Mesendoderm (in vitro differentiated cells): ENCODE measurements at regions not wholly inside any gene's neighbourhood (a gene's known extent, or its start where the extent isn't known, plus 50 kb on each side); places are given as distances from the start of the nearest gene placed in this dataset.

Experiments used
- DNase-seq: peaks from one replicate; pipeline ENCODE4 v3.0.0; 2013
- H2AK5ac ChIP-seq: 2 replicates; pipeline ENCODE4 v1.6.1; 2013; ENCODE audit warnings: low read length, inconsistent platforms
- H2BK120ac ChIP-seq: 2 replicates; pipeline ENCODE4 v1.6.1; 2013; ENCODE audit warnings: low read depth, mild to moderate bottlenecking, low read length, moderate library complexity, mixed read lengths
- H2BK15ac ChIP-seq: replicated peaks from 2 replicates; pipeline ENCODE4 v1.6.1; 2013; ENCODE audit warnings: low read depth, mild to moderate bottlenecking, moderate library complexity
- H2BK5ac ChIP-seq: 2 replicates; pipeline ENCODE4 v1.6.1; 2013; ENCODE audit warnings: low read length, inconsistent platforms
- H3K18ac ChIP-seq: 2 replicates; pipeline ENCODE4 v1.6.1; 2013; ENCODE audit warnings: mild to moderate bottlenecking, low read length, mixed read lengths
- H3K23ac ChIP-seq: one replicate; pipeline ENCODE4 v1.6.1; 2013; ENCODE audit warnings: low read length
- H3K27ac ChIP-seq: 2 replicates; pipeline ENCODE4 v1.5.1; 2013; ENCODE audit warnings: low read depth, mild to moderate bottlenecking, inconsistent platforms, low read length, moderate library complexity
- H3K27me3 ChIP-seq: 2 replicates; pipeline ENCODE4 v1.6.1; 2013; ENCODE audit warnings: low read length, control low read depth, mild to moderate bottlenecking, inconsistent platforms; ENCODE audit not compliant: insufficient read depth, poor library complexity
- H3K36me3 ChIP-seq: 2 replicates; pipeline ENCODE4 v1.6.1; 2013; ENCODE audit warnings: low read length, inconsistent platforms; ENCODE audit not compliant: control insufficient read depth, insufficient read depth
- H3K4ac ChIP-seq: one replicate; pipeline ENCODE4 v1.6.1; 2013; ENCODE audit warnings: low read depth, mild to moderate bottlenecking, low read length, moderate library complexity
- H3K4me1 ChIP-seq: 2 replicates; pipeline ENCODE4 v1.6.1; 2013; ENCODE audit warnings: low read depth, low read length, inconsistent platforms; ENCODE audit not compliant: control insufficient read depth
- H3K4me2 ChIP-seq: 2 replicates; pipeline ENCODE4 v1.6.1; 2013; ENCODE audit warnings: low read length
- H3K4me3 ChIP-seq: 2 replicates; pipeline ENCODE4 v1.5.1; 2013; ENCODE audit warnings: mild to moderate bottlenecking, low read length
- H3K56ac ChIP-seq: one replicate; pipeline ENCODE4 v1.6.1; 2013; ENCODE audit warnings: low read length
- H3K79me1 ChIP-seq: 2 replicates; pipeline ENCODE4 v1.6.1; 2013; ENCODE audit warnings: low read length, inconsistent platforms
- H3K79me2 ChIP-seq: 2 replicates; pipeline ENCODE4 v1.6.1; 2013; ENCODE audit warnings: mild to moderate bottlenecking, low read length; ENCODE audit not compliant: control insufficient read depth, insufficient read depth
- H3K9ac ChIP-seq: 2 replicates; pipeline ENCODE4 v1.6.1; 2013; ENCODE audit warnings: low read length, inconsistent platforms
- H4K5ac ChIP-seq: one replicate; pipeline ENCODE4 v1.6.1; 2013; ENCODE audit warnings: low read length
- H4K8ac ChIP-seq: one replicate; pipeline ENCODE4 v1.6.1; 2013; ENCODE audit warnings: low read depth, mild to moderate bottlenecking, control low read depth, low read length, moderate library complexity
- whole genome bisulfite sequencing: extraction: QIAGEN DNeasy Blood & Tissue Kit; methylation state at CpG from one replicate; pipeline ENCODE4 v1.1.7; 2013; ENCODE audit warnings: low lambda C conversion rate, missing lambda C conversion rate; ENCODE audit not compliant: insufficient coverage; ENCODE audit errors: extremely low coverage; 5-methylcytosine and 5-hydroxymethylcytosine counted together

DNA sequence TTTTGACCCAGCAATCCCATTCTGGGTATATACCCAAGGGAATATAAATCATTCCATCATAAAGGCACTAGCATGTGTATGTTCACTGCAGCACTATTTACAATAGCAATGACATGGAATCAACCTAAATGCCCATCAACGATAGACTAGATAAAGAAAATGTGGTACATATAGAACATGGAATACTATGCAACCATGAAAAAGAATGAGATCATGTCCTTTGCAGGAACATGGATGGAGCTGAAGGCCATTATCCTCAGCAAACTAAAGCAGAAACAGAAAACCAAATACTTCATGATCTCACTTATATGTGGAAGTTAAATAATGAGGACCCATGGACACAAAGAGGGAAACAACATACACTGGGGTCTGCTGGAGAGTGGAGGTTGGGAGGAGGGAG, 58.0 kb upstream of the STARD3NL start:
- no peak overlapping the region for H3K23ac ChIP-seq
- no peak overlapping the region for H2AK5ac ChIP-seq
- H2BK120ac ChIP-seq, result no peak overlapping the region
- no peaks in the 10 kb centered on the region for H3K36me3 ChIP-seq
- no peaks in the 10 kb centered on the region for H3K79me2 ChIP-seq
- no CpG with 5 or more reads among the region's 1 CpG for WGBS
- no peak overlapping the region for H3K56ac ChIP-seq
- no peaks in the 10 kb centered on the region for H3K79me1 ChIP-seq
- H3K4me1 ChIP-seq, result no peaks in the 10 kb centered on the region
- H4K8ac ChIP-seq, result no peak overlapping the region
- H2BK5ac ChIP-seq, result no peak overlapping the region
- H3K4ac ChIP-seq, result no peak overlapping the region
- no peak for DNase-seq
- no peak overlapping the region for H3K4me2 ChIP-seq
- no peak overlapping the region for H3K4me3 ChIP-seq
- H4K5ac ChIP-seq, result no peak overlapping the region
- no peak overlapping the region for H3K18ac ChIP-seq
- no peak overlapping the region for H2BK15ac ChIP-seq
- no peak overlapping the region for H3K27ac ChIP-seq
- H3K27me3 ChIP-seq, result no peaks in the 10 kb centered on the region
- no peak overlapping the region for H3K9ac ChIP-seq

DNA sequence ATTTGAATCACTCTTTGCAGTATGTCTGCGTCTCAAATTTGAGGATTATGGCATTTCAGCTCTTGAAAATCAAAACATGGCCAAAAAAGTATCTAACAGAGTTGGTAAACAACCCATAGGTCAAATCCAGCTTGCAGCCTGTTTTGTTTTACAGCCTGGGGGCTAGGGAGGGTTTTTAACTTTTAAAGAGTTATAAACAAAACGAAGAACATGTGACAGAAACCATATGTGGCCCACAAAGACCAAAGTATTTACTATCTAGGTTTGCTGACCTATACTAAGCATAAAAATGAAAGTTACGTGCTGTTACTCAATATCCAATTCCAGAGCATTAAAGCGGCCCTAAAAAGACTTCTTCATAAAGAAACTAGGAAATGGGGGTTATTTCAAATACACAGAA, 55.5 kb upstream of the STARD3NL start:
- Histone ChIP-seq H3K9ac (no peak overlapping the region), H2BK15ac (no peak overlapping the region), H4K8ac (no peak overlapping the region), H2BK120ac (no peak overlapping the region), H3K27ac (no peak overlapping the region), H3K27me3 (no peaks in the 10 kb centered on the region), H3K4me2 (no peak overlapping the region), H3K4me3 (no peak overlapping the region), H3K18ac (no peak overlapping the region), H2AK5ac (no peak overlapping the region), H2BK5ac (no peak overlapping the region), H3K56ac (no peak overlapping the region), H4K5ac (no peak overlapping the region), H3K79me2 (no peaks in the 10 kb centered on the region), H3K23ac (no peak overlapping the region), H3K4me1 (no peaks in the 10 kb centered on the region), H3K36me3 (no peaks in the 10 kb centered on the region), H3K4ac (no peak overlapping the region), H3K79me1 (no peaks in the 10 kb centered on the region)
- WGBS, result no CpG with 5 or more reads among the region's 4 CpGs
- no peak for DNase-seq

DNA sequence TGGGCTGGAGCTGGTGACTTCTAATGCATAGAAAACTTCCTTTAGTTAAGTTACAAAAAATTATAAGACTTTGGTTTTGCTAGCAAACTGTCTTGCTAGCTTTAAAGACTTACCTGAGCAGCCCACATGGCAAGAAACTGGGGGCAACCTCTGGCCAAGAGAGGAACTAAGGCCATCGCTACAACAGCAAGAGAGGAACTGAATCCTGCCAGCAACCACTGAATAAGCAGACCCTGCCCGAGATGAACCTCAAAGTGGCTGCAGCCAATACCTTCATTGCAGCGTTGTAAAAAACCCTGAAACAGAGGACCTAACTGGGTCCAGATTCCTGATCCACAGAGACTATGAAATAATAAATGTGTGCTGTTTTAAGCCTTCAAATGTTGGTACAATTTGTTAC, 54.6 kb upstream of the STARD3NL start:
- no peak overlapping the region for H2BK120ac ChIP-seq
- H2BK15ac ChIP-seq, result no peak overlapping the region
- no peak overlapping the region for H3K4me2 ChIP-seq
- H2BK5ac ChIP-seq, result no peak overlapping the region
- H3K79me2 ChIP-seq, result no peaks in the 10 kb centered on the region
- no CpG with 5 or more reads among the region's 3 CpGs for WGBS
- no peaks in the 10 kb centered on the region for H3K36me3 ChIP-seq
- no peak overlapping the region for H3K4ac ChIP-seq
- no peak overlapping the region for H4K8ac ChIP-seq
- DNase-seq, result no peak
- H3K79me1 ChIP-seq, result no peaks in the 10 kb centered on the region
- H3K4me3 ChIP-seq, result no peak overlapping the region
- no peaks in the 10 kb centered on the region for H3K27me3 ChIP-seq
- H3K4me1 ChIP-seq, result no peaks in the 10 kb centered on the region
- no peak overlapping the region for H3K56ac ChIP-seq
- no peak overlapping the region for H3K27ac ChIP-seq
- no peak overlapping the region for H4K5ac ChIP-seq
- H3K18ac ChIP-seq, result no peak overlapping the region
- no peak overlapping the region for H3K23ac ChIP-seq
- H2AK5ac ChIP-seq, result no peak overlapping the region
- no peak overlapping the region for H3K9ac ChIP-seq

DNA sequence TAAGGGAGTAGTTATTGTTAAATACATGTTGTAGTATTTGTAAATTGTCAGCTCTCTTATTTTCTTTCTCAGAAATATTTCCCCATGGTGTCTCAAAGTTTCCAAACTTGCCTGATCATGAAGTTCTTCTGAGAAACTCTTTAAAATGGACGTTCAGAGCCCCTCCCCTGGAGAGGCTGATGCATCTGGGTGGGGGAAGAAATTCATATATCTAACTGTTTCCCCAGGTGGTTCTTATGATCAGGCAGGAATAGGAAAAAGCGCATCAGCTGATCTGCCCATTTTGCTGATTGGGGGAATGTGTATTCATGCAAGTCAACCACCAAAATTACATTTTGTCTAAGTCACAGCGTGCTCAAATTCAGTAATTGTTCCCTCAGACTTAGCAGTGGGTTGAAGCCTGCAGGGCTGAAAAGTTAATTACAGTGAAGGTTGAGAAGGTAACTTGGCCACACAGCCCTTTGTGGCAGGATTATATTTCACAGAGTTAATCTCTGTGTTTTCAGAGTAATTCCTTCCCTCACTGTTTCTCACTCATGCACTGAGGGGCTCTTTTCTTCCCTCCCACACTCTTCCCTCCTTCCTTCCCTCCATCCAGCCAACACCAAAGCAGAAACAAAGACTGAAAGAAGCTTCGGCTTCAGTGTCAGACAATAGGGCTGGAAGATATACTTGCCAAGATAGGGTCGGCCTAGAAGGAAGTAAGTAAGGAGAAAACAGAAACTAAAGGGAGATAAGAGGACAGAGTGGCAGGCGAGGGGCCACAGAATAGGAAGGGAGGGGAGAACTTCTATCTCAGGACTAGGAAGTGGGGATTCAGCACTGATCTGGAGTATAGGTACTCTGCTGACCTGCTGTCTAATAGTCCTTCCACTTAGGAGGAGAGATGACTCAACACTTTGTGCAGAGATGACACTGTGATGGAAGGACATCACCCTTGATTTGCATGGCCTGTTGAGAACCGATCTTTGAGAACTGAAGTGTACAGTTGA, 50.5 kb upstream of the STARD3NL start:
- peak; percentile 31 for DNase-seq

More for the DNA sequence above, 50.5 kb upstream of the STARD3NL start:
- Histone ChIP-seq H3K9ac (no peak overlapping the region), H3K36me3 (no peaks in the 10 kb centered on the region), H3K79me1 (no peaks in the 10 kb centered on the region), H3K4ac (no peak overlapping the region), H3K4me1 (no peaks in the 10 kb centered on the region), H3K4me2 (no peak overlapping the region), H2BK5ac (no peak overlapping the region), H3K23ac (no peak overlapping the region), H2BK15ac (no peak overlapping the region), H2BK120ac (no peak overlapping the region), H3K79me2 (no peaks in the 10 kb centered on the region), H3K27me3 (no peaks in the 10 kb centered on the region), H4K5ac (no peak overlapping the region), H3K18ac (no peak overlapping the region), H4K8ac (no peak overlapping the region), H3K4me3 (no peak overlapping the region), H3K56ac (no peak overlapping the region), H2AK5ac (no peak overlapping the region), H3K27ac (no peak overlapping the region)
- WGBS, result no CpG with 5 or more reads among the region's 7 CpGs
